ENCODE measurements at regions not wholly inside any gene's neighbourhood (a gene's known extent, or its start where the extent isn't known, plus 50 kb on each side); places are given as distances from the start of the nearest gene placed in this dataset.
"Not testable (repeated sequence)": the region's sequence is repeated elsewhere in the genome, so short reads cannot be mapped to it uniquely, and the experiment has no call there.

GRCh38 chr4:156113138-156113765 is 159.6 kb upstream of the CTSO start:
- 25 to 27% methylated on average over 1 of the region's 1 CpG for WGBS, 2 donors
- no peak for DNase-seq (ENCODE audit: low spot score in 2 of 2)
- intact Hi-C loops (cut with DNase I; ENCODE audit: low total_unique reads), result no loop called here
- TF ChIP-seq CTCF (IDR thresholded peaks at IDR 0.05), result no peak
- no peak for TF ChIP-seq POLR2A (IDR thresholded peaks at IDR 0.05)
- no peak overlapping the region for H3K4me3 ChIP-seq (ENCODE audit: low read depth, poor library complexity, severe bottlenecking)

GRCh38 chr4:156111686-156112085 is 158.0 kb upstream of the CTSO start:
- intact Hi-C loops (cut with DNase I; ENCODE audit: low total_unique reads), result no loop called here
- no peak for DNase-seq (ENCODE audit: low spot score in 2 of 2)
- H3K4me3 ChIP-seq (ENCODE audit: low read depth, poor library complexity, severe bottlenecking), result no peak overlapping the region
- no peak for TF ChIP-seq POLR2A (IDR thresholded peaks at IDR 0.05)
- TF ChIP-seq CTCF (IDR thresholded peaks at IDR 0.05), result no peak
- 63 to 65% methylated on average over 5 of the region's 5 CpGs for WGBS, 2 donors

GRCh38 chr4:156109943-156110900 is 156.6 kb upstream of the CTSO start:
- H3K4me3 ChIP-seq (ENCODE audit: low read depth, poor library complexity, severe bottlenecking), result no peak overlapping the region
- TF ChIP-seq CTCF (IDR thresholded peaks at IDR 0.05), result no peak
- TF ChIP-seq POLR2A (IDR thresholded peaks at IDR 0.05), result no peak
- intact Hi-C loops (cut with DNase I; ENCODE audit: low total_unique reads), result no loop called here
- 28 to 33% methylated on average over 11 of the region's 11 CpGs for WGBS, 2 donors
- DNase-seq (ENCODE audit: low spot score in 2 of 2), result peak in 1 of 2 donors; percentile 30

- WGBS, 2 donors, result 88 to 95% methylated on average over 1 of the region's 1 CpG
- H3K4me3 ChIP-seq (ENCODE audit: low read depth, poor library complexity, severe bottlenecking); DNase-seq (ENCODE audit: low spot score in 2 of 2); intact Hi-C loops (cut with DNase I; ENCODE audit: low total_unique reads): not testable (repeated sequence)
Observed at GRCh38 chr4:156109087-156109486, 155.4 kb upstream of the CTSO start.

- DNase-seq (ENCODE audit: low spot score in 2 of 2), result no peak
- H3K4me3 ChIP-seq (ENCODE audit: low read depth, poor library complexity, severe bottlenecking), result no peak overlapping the region
- TF ChIP-seq POLR2A (IDR thresholded peaks at IDR 0.05), result no peak
- TF ChIP-seq CTCF (IDR thresholded peaks at IDR 0.05), result no peak
- 93 to 100% methylated on average over 1 of the region's 1 CpG for WGBS, 2 donors
- intact Hi-C loops (cut with DNase I; ENCODE audit: low total_unique reads), result no loop called here
Observed at GRCh38 chr4:156103311-156103710, 149.6 kb upstream of the CTSO start.

- TF ChIP-seq CTCF (IDR thresholded peaks at IDR 0.05) (no peak), POLR2A (IDR thresholded peaks at IDR 0.05) (no peak)
- DNase-seq (ENCODE audit: low spot score in 2 of 2), result no peak
- intact Hi-C loops (cut with DNase I; ENCODE audit: low total_unique reads), result no loop called here
- no peak overlapping the region for H3K4me3 ChIP-seq (ENCODE audit: low read depth, poor library complexity, severe bottlenecking)
Observed at GRCh38 chr4:156102411-156102810, 148.7 kb upstream of the CTSO start.

All from lower leg skin (tissue), 4 donors.